Stimulated activated CD4-positive, alpha-beta T cell treated with anti-CD3 and anti-CD28 coated beads, Interleukin-2, amount 100 ng/mL, for 24 hours (primary cell): ENCODE measurements at regions not wholly inside any gene's neighbourhood (a gene's known extent, or its start where the extent isn't known, plus 50 kb on each side); places are given as distances from the start of the nearest gene placed in this dataset.

Experiments
- DNase-seq, 2 donors: peaks; one replicate each; pipeline ENCODE4 v3.0.0-alpha.2; 2020

- DNase-seq: no peak
Measured at GRCh38 chr5:171580502-171581265, 161.2 kb downstream of the FGF18 start.

GRCh38 chr5:171581781-171582180 lies 162.3 kb downstream of the FGF18 start:
- no peak for DNase-seq

- DNase-seq: no peak
Measured at GRCh38 chr5:171582849-171583248, 163.4 kb downstream of the FGF18 start.

- DNase-seq: no peak
Measured at GRCh38 chr5:171585981-171586380, 166.5 kb downstream of the FGF18 start.

- no peak for DNase-seq
Measured at GRCh38 chr5:171586436-171586835, 167.0 kb downstream of the FGF18 start.

GRCh38 chr5:171588046-171588445 lies 168.6 kb downstream of the FGF18 start:
- DNase-seq: no peak

- DNase-seq: no peak
Measured at GRCh38 chr5:171588790-171589189, 169.3 kb downstream of the FGF18 start.

GRCh38 chr5:171589461-171589860 lies 170.0 kb downstream of the FGF18 start:
- no peak for DNase-seq

GRCh38 chr5:171592076-171592475 lies 172.6 kb downstream of the FGF18 start:
- DNase-seq: no peak

- DNase-seq: no peak
Measured at GRCh38 chr5:171592736-171593135, 173.3 kb downstream of the FGF18 start.

- DNase-seq: no peak
Measured at GRCh38 chr5:171593401-171593800, 174.0 kb downstream of the FGF18 start.

- DNase-seq: no peak
Measured at GRCh38 chr5:171593976-171594375, 174.5 kb downstream of the FGF18 start.

GRCh38 chr5:171595401-171595800 lies 176.0 kb downstream of the FGF18 start:
- DNase-seq: no peak

GRCh38 chr5:171595801-171596231 lies 176.4 kb downstream of the FGF18 start:
- no peak for DNase-seq

GRCh38 chr5:171596391-171596878 lies 177.0 kb downstream of the FGF18 start:
- no peak for DNase-seq

GRCh38 chr5:171597946-171598640 lies 178.6 kb downstream of the FGF18 start:
- no peak for DNase-seq

- no peak for DNase-seq
Measured at GRCh38 chr5:171598641-171599152, 179.2 kb downstream of the FGF18 start.

GRCh38 chr5:171599411-171599810 lies 180.0 kb downstream of the FGF18 start:
- no peak for DNase-seq

GRCh38 chr5:171599957-171600612 lies 180.6 kb downstream of the FGF18 start:
- DNase-seq: no peak

GRCh38 chr5:171600741-171601265 lies 181.4 kb downstream of the FGF18 start:
- peak in 1 of 2 donors; percentile 16 for DNase-seq

- peak in 1 of 2 donors; percentile 28 for DNase-seq
Measured at GRCh38 chr5:171601266-171601881, 181.9 kb downstream of the FGF18 start.

GRCh38 chr5:171603591-171603990 lies 182.0 kb upstream of the SMIM23 start:
- no peak for DNase-seq

- no peak for DNase-seq
Measured at GRCh38 chr5:171604195-171604594, 181.4 kb upstream of the SMIM23 start.
